Raji (cell line): ENCODE measurements at regions not wholly inside any gene's neighbourhood (a gene's known extent, or its start where the extent isn't known, plus 50 kb on each side); places are given as distances from the start of the nearest gene placed in this dataset.

Experiments
- POLR2A ChIP-seq: IDR thresholded peaks from 2 replicates; pipeline ENCODE4 v1.6.1; 2011; ENCODE audit warnings: low read depth, low read length, control low read depth; ENCODE audit not compliant: insufficient read depth

GRCh38 chr15:70436428-70436827, 326.9 kb downstream of the UACA start:
- TF ChIP-seq POLR2A = no peak

DNA sequence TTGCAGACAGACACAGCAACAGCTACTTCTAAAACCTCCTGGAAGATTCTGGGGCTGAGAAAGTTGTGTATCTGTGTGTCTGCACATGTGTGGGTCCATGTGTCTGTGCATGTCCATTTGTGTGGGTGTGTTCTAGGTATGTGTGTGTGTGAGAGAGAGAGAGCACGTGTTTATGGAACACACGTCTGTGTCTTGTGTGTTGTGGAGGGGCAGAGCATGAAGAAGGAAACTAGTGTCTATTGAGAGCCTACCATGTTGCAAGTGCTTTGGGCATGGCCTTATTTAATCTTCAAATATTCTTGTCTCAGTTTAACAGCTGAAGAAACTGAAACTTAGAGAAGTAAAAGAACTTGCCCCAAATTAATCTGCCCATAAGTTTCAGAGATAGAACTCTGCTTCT, 327.5 kb downstream of the UACA start:
- no peak for TF ChIP-seq POLR2A

DNA sequence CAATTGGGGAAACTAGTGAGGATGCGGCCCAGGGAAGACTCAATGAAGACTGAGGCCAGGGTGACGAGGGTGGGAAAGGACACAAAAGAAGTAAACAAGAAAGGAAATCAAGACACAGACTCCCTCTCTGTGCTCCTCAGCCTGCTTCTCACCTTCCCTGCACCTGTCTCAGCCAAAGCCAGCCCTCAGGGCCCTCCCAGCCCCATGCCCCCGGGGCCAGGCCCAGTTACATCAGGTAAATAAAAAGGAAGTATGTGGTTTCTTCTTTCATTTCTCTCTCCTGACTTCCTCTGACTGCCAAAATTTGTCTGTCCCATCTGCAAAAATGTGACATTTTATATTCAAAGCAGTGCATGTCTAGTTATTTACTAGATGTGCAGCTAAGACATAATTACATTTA, 328.0 kb downstream of the UACA start:
- no peak for TF ChIP-seq POLR2A

- no peak for TF ChIP-seq POLR2A
Measured at GRCh38 chr15:70433586-70434324, 329.6 kb downstream of the UACA start.

GRCh38 chr15:70432924-70433495, 330.3 kb downstream of the UACA start:
- TF ChIP-seq POLR2A = no peak

GRCh38 chr15:70431854-70432253, 331.5 kb downstream of the UACA start:
- no peak for TF ChIP-seq POLR2A

- no peak for TF ChIP-seq POLR2A
Measured at GRCh38 chr15:70430069-70430468, 332.4 kb upstream of the TLE3 start.

- no peak for TF ChIP-seq POLR2A
Measured at GRCh38 chr15:70429056-70429722, 331.5 kb upstream of the TLE3 start.

DNA sequence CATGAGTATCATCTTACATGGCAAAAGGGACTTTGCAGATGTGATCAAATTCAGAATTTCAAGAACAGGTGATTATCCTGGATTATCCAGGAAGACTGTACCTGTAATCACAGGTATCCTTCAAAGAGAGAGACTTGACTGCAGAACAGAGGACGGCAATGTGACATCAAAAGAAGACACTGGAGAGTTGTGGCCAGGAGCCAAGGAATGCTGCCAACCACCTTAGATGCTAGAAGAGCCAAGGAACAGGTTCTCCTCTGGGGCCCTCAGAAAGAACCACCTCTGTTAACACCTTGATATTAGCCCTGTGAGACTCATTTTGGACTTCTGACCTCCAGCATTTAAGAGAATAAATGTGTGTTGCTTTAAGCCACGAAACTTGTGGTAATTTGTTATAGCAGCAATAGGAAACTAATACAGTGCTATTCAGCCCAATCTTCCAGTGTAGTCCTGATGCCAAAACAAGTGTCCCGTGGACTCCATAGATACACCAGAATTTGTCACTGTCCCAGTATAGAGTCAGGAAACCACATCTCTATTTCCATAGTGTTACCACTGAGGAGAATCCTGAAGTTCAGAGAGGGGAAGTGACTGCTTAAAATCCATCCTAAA, 330.6 kb upstream of the TLE3 start:
- TF ChIP-seq POLR2A = no peak

DNA sequence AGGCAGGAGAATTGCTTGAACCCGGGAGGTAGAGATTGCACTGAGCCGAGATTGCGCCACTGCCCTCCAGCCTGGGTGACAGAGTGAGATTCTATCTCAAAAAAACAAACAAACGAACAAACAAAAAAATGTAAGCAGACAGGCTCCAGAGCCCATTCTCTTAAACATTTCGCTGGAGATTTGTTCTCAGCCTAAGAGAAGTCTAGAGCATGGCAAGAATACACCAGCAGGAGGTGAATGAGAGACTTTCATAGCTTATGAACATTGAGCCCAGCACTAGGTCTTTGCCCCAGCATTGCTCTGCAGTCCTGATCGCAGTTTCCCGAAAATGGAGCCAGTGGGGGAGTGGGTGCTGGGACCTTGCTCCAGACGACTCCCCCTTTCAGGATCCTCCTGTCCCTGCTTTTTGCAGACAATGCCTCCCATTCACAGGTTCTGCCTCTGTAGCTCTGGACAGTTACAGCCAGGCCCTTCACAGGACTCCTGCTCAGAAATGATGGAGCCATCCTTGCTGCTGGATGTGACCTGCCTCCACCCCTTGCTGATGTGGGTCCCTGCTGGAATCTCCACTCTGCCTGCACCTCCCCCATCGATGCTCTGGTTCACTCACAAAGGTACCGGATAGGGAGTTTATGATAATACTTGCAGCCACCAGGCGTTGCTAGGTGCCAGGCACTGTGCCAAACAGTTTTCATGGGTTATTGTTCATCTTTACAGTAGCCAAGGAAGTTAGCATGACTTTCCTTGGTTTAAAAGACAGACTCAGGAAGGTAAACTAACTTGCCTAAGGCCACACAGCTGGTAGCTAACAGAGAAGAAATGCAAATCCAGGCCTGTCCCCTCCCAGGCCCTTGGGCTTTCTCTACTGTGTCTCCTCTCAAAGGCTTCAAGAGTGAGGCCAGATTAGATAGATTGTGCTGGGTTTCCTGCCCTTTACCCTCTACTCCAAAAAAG, 329.7 kb upstream of the TLE3 start:
- TF ChIP-seq POLR2A = no peak

DNA sequence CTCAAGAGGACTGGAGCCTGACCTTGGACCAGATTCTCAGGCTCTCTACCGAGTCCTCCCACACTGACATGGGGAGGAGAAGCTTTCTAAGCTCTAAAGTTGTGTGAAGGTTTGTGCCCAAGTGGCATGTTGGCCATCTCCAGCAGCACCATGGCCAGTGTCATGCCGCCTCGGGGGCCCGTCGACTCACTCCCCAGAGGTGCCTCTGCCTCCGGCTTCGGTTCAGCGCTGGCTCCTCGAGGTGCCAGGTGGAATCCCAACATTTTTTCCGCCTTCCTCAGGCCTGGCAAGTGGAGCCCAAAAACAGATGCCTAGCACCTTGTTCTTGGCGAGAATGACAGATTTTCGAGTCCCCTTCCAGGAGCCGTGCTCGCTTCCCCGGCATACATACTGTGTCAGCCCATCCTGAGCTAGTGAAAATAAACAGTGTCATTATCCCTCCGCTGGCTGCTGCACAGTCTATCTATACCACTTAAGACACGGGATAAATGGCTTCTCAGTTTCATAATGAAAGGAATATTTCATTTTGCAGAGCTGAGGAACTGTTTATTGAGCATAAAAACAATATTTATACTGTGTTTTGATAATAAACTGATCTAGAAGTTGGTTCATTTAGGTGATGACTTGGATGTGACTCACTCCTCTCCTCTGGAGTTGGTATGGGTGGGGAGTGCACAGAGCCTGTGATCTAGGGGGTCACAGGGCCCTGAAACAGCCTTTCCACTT, 328.5 kb upstream of the TLE3 start:
- TF ChIP-seq POLR2A = no peak

- no peak for TF ChIP-seq POLR2A
Measured at GRCh38 chr15:70424937-70425411, 327.3 kb upstream of the TLE3 start.

- no peak for TF ChIP-seq POLR2A
Measured at GRCh38 chr15:70423267-70423666, 325.6 kb upstream of the TLE3 start.

GRCh38 chr15:70422342-70422741, 324.6 kb upstream of the TLE3 start:
- no peak for TF ChIP-seq POLR2A
